Liver (tissue), 3 donors: ENCODE measurements at regions not wholly inside any gene's neighbourhood (a gene's known extent, or its start where the extent isn't known, plus 50 kb on each side); places are given as distances from the start of the nearest gene placed in this dataset.

ENCODE experiments used
- EGR1 ChIP-seq, 2 donors: IDR thresholded peaks; 2 replicates each; pipeline ENCODE4 v1.6.1; 2016 to 2018; ENCODE audit warnings: antibody characterized with exemption in 2 of 2, low read depth in 2 of 2
- GABPA ChIP-seq, 2 donors: IDR thresholded peaks in 1 of 2; conservative IDR thresholded peaks in 1 of 2; 2 replicates each; pipeline ENCODE4 v1.6.1; 2016; ENCODE audit warnings: antibody characterized with exemption in 2 of 2, mild to moderate bottlenecking in 1 of 2, moderate library complexity in 1 of 2
- HNF4G ChIP-seq: IDR thresholded peaks from 2 replicates; pipeline ENCODE4 v1.6.1; 2016; ENCODE audit warnings: antibody characterized with exemption
- RAD21 ChIP-seq, 2 donors: IDR thresholded peaks; 2 replicates each; pipeline ENCODE4 v1.6.1; 2016; ENCODE audit warnings: antibody characterized with exemption in 2 of 2, mild to moderate bottlenecking in 2 of 2
- RXRA ChIP-seq, 2 donors: IDR thresholded peaks; 2 replicates each; pipeline ENCODE4 v1.6.1; 2017 to 2018; ENCODE audit warnings: antibody characterized with exemption in 2 of 2, mild to moderate bottlenecking in 1 of 2
- YY1 ChIP-seq: IDR thresholded peaks from 2 replicates; pipeline ENCODE4 v1.6.1; 2016; ENCODE audit warnings: antibody characterized with exemption, mild to moderate bottlenecking
- TF ChIP-seq, protein P1 (sequence below): fragments of 150-350 bp; IDR thresholded peaks from 2 replicates; pipeline ENCODE4 v1.5.1; 2017; ENCODE audit warnings: improper control_type of control experiment, low read depth, low read length; ENCODE audit not compliant: missing input control
- TF ChIP-seq, protein P2 (sequence below): IDR thresholded peaks from 2 replicates; pipeline ENCODE4 v1.6.1; 2016; ENCODE audit warnings: antibody characterized with exemption
- TF ChIP-seq, protein P3 (sequence below): IDR thresholded peaks from 2 replicates; pipeline ENCODE4 v1.6.1; 2016; ENCODE audit warnings: antibody characterized with exemption, mild to moderate bottlenecking
- donor health status: healthy.
- donor health status: healthy.

DNA sequence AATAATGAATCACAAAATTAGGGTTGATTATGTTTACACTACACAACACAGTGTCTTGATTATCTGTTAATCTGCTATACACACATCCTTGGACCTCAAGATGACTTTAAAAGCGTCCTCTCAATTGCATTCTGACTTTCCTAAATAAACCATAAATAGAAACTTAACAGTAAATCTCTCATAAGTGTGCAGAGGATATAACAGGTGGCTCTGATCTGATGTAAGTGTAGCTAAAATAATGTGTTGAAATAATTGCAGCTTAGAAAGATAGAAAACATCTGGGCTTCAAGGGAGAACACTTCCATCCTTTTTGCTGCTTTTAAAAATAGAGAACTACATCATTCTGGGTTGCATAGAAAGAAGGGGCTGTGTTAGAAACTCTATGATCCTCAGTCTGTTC lies 78.4 kb upstream of the EFEMP1 start:
- TF ChIP-seq, protein P1, sequence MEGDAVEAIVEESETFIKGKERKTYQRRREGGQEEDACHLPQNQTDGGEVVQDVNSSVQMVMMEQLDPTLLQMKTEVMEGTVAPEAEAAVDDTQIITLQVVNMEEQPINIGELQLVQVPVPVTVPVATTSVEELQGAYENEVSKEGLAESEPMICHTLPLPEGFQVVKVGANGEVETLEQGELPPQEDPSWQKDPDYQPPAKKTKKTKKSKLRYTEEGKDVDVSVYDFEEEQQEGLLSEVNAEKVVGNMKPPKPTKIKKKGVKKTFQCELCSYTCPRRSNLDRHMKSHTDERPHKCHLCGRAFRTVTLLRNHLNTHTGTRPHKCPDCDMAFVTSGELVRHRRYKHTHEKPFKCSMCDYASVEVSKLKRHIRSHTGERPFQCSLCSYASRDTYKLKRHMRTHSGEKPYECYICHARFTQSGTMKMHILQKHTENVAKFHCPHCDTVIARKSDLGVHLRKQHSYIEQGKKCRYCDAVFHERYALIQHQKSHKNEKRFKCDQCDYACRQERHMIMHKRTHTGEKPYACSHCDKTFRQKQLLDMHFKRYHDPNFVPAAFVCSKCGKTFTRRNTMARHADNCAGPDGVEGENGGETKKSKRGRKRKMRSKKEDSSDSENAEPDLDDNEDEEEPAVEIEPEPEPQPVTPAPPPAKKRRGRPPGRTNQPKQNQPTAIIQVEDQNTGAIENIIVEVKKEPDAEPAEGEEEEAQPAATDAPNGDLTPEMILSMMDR, result no peak
- TF ChIP-seq YY1, result no peak
- TF ChIP-seq, protein P2, sequence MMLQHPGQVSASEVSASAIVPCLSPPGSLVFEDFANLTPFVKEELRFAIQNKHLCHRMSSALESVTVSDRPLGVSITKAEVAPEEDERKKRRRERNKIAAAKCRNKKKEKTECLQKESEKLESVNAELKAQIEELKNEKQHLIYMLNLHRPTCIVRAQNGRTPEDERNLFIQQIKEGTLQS, result no peak
- no peak for TF ChIP-seq GABPA (IDR thresholded peaks at IDR 0.05 in 1 of 2, conservative IDR thresholded peaks at IDR 0.05 in 1 of 2)
- TF ChIP-seq RAD21 (IDR thresholded peaks at IDR 0.05), result no peak
- no peak for TF ChIP-seq HNF4G
- no peak for TF ChIP-seq EGR1 (IDR thresholded peaks at IDR 0.05; ENCODE audit: low read depth in 2 of 2)
- TF ChIP-seq, protein P3, sequence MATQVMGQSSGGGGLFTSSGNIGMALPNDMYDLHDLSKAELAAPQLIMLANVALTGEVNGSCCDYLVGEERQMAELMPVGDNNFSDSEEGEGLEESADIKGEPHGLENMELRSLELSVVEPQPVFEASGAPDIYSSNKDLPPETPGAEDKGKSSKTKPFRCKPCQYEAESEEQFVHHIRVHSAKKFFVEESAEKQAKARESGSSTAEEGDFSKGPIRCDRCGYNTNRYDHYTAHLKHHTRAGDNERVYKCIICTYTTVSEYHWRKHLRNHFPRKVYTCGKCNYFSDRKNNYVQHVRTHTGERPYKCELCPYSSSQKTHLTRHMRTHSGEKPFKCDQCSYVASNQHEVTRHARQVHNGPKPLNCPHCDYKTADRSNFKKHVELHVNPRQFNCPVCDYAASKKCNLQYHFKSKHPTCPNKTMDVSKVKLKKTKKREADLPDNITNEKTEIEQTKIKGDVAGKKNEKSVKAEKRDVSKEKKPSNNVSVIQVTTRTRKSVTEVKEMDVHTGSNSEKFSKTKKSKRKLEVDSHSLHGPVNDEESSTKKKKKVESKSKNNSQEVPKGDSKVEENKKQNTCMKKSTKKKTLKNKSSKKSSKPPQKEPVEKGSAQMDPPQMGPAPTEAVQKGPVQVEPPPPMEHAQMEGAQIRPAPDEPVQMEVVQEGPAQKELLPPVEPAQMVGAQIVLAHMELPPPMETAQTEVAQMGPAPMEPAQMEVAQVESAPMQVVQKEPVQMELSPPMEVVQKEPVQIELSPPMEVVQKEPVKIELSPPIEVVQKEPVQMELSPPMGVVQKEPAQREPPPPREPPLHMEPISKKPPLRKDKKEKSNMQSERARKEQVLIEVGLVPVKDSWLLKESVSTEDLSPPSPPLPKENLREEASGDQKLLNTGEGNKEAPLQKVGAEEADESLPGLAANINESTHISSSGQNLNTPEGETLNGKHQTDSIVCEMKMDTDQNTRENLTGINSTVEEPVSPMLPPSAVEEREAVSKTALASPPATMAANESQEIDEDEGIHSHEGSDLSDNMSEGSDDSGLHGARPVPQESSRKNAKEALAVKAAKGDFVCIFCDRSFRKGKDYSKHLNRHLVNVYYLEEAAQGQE, result no peak
- TF ChIP-seq RXRA (IDR thresholded peaks at IDR 0.05), result no peak
